Stimulated activated naive CD8-positive, alpha-beta T cell treated with anti-CD3 and anti-CD28 coated beads, Interleukin-15, Interleukin-2, amounts not matched to agents 100 ng/mL and 50 ng/mL, for 24 hours (primary cell): ENCODE measurements at regions not wholly inside any gene's neighbourhood (a gene's known extent, or its start where the extent isn't known, plus 50 kb on each side); places are given as distances from the start of the nearest gene placed in this dataset.

Experiments
- H3K27ac Mint-ChIP-seq: one replicate; pipeline ENCODE4 v1.8.0; 2021; ENCODE audit warnings: mild to moderate bottlenecking, mixed read lengths
- H3K27me3 Mint-ChIP-seq: one replicate; pipeline ENCODE4 v1.8.0; 2021; ENCODE audit warnings: mixed read lengths
- H3K36me3 Mint-ChIP-seq: one replicate; pipeline ENCODE4 v1.8.0; 2021; ENCODE audit warnings: low read depth, mixed read lengths
- H3K4me1 Mint-ChIP-seq: one replicate; pipeline ENCODE4 v1.8.0; 2021; ENCODE audit warnings: low read depth, mixed read lengths
- H3K4me3 Mint-ChIP-seq: one replicate; pipeline ENCODE4 v1.8.0; 2021; ENCODE audit warnings: mild to moderate bottlenecking, mixed read lengths
- H3K9me3 Mint-ChIP-seq: one replicate; pipeline ENCODE4 v1.8.0; 2021; ENCODE audit warnings: mixed read lengths

GRCh38 chr7:13151978-13152377 lies 464.5 kb downstream of the ARL4A start:
- no peaks in the 10 kb centered on the region for H3K36me3 Mint-ChIP-seq
- no peaks in the 10 kb centered on the region for H3K4me1 Mint-ChIP-seq
- no peak overlapping the region for H3K27ac Mint-ChIP-seq
- no peaks in the 10 kb centered on the region for H3K27me3 Mint-ChIP-seq
- H3K9me3 Mint-ChIP-seq = no peaks in the 10 kb centered on the region
- no peak overlapping the region for H3K4me3 Mint-ChIP-seq

DNA sequence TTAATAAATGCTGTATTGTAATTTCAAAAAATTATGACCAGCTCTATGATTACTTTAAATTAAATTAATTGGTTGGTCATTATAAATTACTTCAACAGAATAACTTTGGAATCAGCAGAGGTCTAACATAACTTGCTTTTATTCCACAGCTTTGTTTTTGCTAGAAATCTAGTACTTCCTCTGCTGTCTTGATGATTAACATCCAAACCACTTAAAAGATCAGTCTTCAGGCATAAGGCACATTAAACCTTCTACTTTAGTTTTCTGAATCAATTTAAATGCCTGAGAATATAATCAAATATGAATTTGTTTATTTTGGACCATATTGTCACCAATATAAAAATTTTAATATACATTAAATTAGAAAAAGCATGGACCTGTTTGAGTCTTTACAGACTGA lies 465.3 kb downstream of the ARL4A start:
- no peaks in the 10 kb centered on the region for H3K27me3 Mint-ChIP-seq
- no peaks in the 10 kb centered on the region for H3K4me1 Mint-ChIP-seq
- no peak overlapping the region for H3K27ac Mint-ChIP-seq
- H3K36me3 Mint-ChIP-seq = no peaks in the 10 kb centered on the region
- no peaks in the 10 kb centered on the region for H3K9me3 Mint-ChIP-seq
- H3K4me3 Mint-ChIP-seq = no peak overlapping the region

DNA sequence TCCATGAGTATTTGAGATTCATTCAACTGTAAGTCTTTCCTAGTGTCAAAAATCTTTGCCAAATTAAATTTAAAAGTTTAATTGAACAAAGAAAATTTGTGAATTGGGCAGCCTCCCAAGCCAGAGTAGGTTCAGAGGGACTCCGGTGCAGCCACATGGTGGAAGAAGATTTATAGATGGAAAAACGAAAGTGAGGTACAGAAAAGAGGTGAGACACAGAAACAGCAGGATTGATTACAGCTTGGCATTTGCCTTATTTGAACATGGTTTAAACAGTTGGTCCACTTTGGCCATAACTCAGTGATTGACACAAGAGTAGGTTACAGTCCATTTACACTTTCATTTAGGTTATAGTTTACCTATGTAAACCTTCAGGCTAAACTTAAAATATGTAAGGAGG lies 465.8 kb downstream of the ARL4A start:
- Mint-ChIP-seq H3K4me3 (no peak overlapping the region), H3K27me3 (no peaks in the 10 kb centered on the region), H3K9me3 (no peaks in the 10 kb centered on the region), H3K27ac (no peak overlapping the region), H3K4me1 (no peaks in the 10 kb centered on the region), H3K36me3 (no peaks in the 10 kb centered on the region)

DNA sequence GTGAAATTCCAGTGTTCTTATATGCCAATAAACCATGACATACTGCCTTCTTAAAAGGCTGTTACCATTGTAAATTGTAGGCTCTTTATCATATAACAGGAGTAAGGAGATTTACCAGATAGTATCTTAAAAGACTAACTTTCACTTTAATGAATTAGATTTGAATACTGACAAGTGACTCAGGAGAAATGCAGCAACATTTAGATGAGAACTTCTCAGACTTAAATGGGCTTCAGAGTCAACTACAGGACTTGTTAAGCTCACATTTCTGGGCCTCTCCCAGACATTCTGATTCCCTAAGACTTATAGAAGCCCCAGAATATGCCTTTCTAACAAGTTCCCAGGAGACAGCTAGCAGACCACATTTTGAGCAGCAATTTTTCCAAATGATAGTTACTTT lies 466.3 kb downstream of the ARL4A start:
- Mint-ChIP-seq H3K4me3 (no peak overlapping the region), H3K4me1 (no peaks in the 10 kb centered on the region), H3K36me3 (no peaks in the 10 kb centered on the region), H3K27me3 (no peaks in the 10 kb centered on the region), H3K9me3 (no peaks in the 10 kb centered on the region), H3K27ac (no peak overlapping the region)

GRCh38 chr7:13155188-13155587 lies 467.8 kb downstream of the ARL4A start:
- Mint-ChIP-seq H3K4me3 (no peak overlapping the region), H3K9me3 (no peaks in the 10 kb centered on the region), H3K27me3 (no peaks in the 10 kb centered on the region), H3K27ac (no peak overlapping the region), H3K36me3 (no peaks in the 10 kb centered on the region), H3K4me1 (no peaks in the 10 kb centered on the region)

DNA sequence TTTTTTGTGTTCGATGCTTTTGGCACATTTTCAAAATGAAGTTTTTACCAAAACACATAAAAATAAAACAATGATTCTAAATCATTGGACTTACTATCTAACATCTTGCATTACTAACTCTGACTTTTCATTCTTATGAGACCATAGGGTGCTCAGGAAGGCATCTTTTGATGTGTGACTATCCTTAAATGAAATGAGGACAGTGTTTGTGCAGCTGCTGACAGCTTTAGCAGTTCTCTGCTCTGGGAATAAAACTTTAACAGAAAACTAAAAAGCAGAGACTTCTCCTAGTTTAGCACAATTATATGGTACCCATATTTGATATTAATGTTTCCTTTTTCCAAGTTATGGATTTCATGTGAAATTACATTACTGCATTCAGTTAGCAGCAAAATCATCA lies 471.6 kb downstream of the ARL4A start:
- no peaks in the 10 kb centered on the region for H3K27me3 Mint-ChIP-seq
- no peak overlapping the region for H3K27ac Mint-ChIP-seq
- no peaks in the 10 kb centered on the region for H3K4me1 Mint-ChIP-seq
- no peaks in the 10 kb centered on the region for H3K9me3 Mint-ChIP-seq
- H3K4me3 Mint-ChIP-seq = no peak overlapping the region
- no peaks in the 10 kb centered on the region for H3K36me3 Mint-ChIP-seq

DNA sequence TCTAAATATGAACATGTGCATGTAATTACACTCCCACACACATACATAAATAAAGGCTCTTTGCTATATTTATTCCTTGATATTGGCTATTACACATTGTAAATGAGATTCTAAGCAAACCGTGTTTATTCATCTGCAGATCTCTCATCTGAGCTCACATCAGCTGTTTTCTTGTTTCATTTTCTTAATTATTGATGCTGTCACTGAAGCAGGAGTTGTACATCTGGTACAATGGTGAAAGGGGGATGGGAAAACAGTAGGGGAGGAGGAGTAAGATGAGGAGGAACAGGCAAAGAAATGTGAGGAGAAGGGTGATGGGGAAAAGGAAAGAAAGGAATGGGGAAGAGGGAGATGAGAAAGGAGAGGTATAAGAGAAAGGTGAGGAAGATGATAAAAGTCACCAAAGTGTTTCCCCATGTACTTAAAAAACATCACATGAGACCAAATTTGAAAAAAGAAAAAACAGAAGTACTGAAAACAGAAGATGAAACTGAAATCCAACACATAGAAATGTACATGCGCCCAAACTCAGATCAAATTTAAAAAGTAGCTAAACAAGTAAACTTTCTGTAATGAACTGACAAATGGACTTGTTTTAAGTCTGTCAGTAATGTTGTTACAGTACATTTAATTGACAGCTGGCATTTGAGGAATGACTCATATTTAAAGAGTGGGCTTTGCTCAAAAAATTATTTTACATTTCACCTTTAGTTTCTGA lies 472.2 kb downstream of the ARL4A start:
- Mint-ChIP-seq H3K36me3 (no peaks in the 10 kb centered on the region), H3K4me3 (no peak overlapping the region), H3K27ac (no peak overlapping the region), H3K27me3 (peaks cover 5% of the 10 kb centered on the region), H3K4me1 (no peaks in the 10 kb centered on the region), H3K9me3 (no peaks in the 10 kb centered on the region)

DNA sequence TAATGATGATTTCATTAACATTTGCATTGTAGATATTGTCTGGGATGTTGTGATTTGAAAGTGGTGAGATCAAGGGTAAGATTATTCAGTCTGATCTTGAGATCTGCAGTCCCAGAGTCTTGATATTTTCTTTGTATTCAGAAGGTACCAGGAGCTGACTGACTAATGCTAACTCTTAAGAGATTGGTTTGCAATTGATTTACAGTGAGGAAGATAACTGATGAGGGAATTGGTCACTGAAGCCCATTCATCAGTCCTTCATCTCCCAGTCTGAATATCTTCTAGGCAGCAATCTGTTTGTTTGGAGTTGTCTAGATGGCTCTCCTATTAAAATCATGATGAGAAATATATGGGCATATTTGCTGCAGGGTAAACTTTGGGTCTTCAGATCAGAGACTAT lies 473.7 kb downstream of the ARL4A start:
- H3K4me3 Mint-ChIP-seq = no peak overlapping the region
- H3K9me3 Mint-ChIP-seq = no peaks in the 10 kb centered on the region
- no peaks in the 10 kb centered on the region for H3K4me1 Mint-ChIP-seq
- no peak overlapping the region for H3K27ac Mint-ChIP-seq
- peaks cover 15% of the 10 kb centered on the region for H3K27me3 Mint-ChIP-seq
- no peaks in the 10 kb centered on the region for H3K36me3 Mint-ChIP-seq

DNA sequence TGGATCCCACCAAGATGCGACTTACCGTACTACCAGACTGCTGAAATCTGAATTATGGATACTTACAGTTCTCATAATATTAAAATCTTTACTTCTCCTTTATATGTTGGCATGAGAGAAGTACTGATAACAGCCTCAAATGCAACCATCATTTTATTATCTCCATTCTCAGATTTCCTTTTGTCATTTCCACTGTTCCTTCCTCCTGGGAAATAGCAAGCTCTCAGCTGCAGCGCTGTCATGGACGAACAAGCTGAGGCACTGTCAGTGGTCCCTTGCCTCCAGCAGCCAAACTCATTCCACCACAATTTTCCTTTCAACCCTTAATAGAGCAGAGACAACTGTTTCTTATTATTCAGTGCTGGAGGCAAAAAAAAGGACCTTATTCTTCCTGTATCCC lies 478.4 kb downstream of the ARL4A start:
- Mint-ChIP-seq H3K27me3 (peaks cover 18% of the 10 kb centered on the region), H3K4me3 (no peak overlapping the region), H3K27ac (no peak overlapping the region), H3K9me3 (no peaks in the 10 kb centered on the region), H3K36me3 (no peaks in the 10 kb centered on the region), H3K4me1 (no peaks in the 10 kb centered on the region)

- Mint-ChIP-seq H3K27ac (no peak overlapping the region), H3K36me3 (no peaks in the 10 kb centered on the region), H3K9me3 (no peaks in the 10 kb centered on the region), H3K4me3 (no peak overlapping the region), H3K27me3 (peaks cover 18% of the 10 kb centered on the region), H3K4me1 (no peaks in the 10 kb centered on the region)
Observed at GRCh38 chr7:13166801-13167200, 479.4 kb downstream of the ARL4A start.

- H3K27me3 Mint-ChIP-seq = peaks cover 16% of the 10 kb centered on the region
- no peaks in the 10 kb centered on the region for H3K9me3 Mint-ChIP-seq
- H3K27ac Mint-ChIP-seq = no peak overlapping the region
- no peak overlapping the region for H3K4me3 Mint-ChIP-seq
- no peaks in the 10 kb centered on the region for H3K36me3 Mint-ChIP-seq
- no peaks in the 10 kb centered on the region for H3K4me1 Mint-ChIP-seq
Observed at GRCh38 chr7:13169356-13169755, 481.9 kb downstream of the ARL4A start.

DNA sequence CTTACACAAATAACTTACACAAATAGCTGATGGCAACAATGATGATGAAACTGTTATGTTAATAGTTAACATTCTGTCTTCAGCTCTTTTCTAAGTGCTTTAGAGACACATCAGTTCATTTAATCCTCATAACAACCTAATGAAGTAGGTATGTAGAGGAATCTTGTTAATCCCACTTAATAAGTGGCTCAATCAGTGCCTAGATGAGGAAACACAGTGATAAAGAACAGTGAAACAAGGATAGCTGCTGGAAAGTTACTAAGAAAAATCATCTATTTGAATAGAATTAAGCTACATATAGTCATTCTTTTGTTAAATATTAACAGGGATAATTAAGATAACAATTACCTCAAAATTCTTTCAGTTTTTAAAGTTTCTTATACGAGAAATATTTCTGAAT lies 487.6 kb downstream of the ARL4A start:
- H3K9me3 Mint-ChIP-seq = no peaks in the 10 kb centered on the region
- H3K4me3 Mint-ChIP-seq = no peak overlapping the region
- H3K4me1 Mint-ChIP-seq = no peaks in the 10 kb centered on the region
- no peaks in the 10 kb centered on the region for H3K36me3 Mint-ChIP-seq
- no peak overlapping the region for H3K27ac Mint-ChIP-seq
- peaks cover 12% of the 10 kb centered on the region for H3K27me3 Mint-ChIP-seq

- H3K36me3 Mint-ChIP-seq = no peaks in the 10 kb centered on the region
- no peaks in the 10 kb centered on the region for H3K9me3 Mint-ChIP-seq
- no peaks in the 10 kb centered on the region for H3K4me1 Mint-ChIP-seq
- H3K4me3 Mint-ChIP-seq = no peak overlapping the region
- peaks cover 19% of the 10 kb centered on the region for H3K27me3 Mint-ChIP-seq
- no peak overlapping the region for H3K27ac Mint-ChIP-seq
Observed at GRCh38 chr7:13179011-13179582, 491.7 kb downstream of the ARL4A start.

DNA sequence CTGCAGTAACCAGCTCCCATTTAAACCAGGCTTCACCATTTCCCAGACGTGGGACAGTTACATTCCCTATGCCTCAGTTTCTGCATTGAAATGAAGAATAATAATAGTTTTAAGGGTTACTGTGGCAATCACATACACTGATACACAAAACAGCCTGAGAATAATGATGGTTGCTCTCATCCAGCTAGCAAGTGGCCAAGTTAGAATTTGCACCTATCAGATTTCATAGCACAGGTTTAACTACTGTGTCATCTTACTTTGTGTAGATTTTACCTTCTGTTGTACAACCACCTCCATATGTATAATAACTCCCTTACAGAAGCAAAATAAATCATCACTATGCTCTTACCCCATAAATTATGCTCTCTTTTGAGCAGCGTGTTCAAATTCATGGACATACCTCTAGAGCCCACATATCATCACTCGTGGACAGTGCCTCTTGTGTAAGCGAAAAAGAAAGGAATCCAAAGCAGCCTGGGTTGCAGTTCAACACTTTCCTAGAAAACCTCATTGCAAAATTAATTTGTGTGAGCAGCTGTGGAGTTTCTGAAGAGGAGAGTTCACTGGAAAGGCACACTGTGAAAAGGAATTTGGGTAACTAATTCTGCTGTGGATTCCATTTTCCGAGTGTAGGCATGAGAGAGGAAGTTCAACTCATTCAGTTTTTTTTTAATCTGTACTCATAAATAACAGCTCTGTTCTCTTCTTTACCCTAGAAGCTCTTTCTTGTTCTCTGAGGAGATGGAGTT lies 492.5 kb downstream of the ARL4A start:
- Mint-ChIP-seq H3K27me3 (peaks cover 19% of the 10 kb centered on the region), H3K36me3 (no peaks in the 10 kb centered on the region), H3K4me1 (no peaks in the 10 kb centered on the region), H3K9me3 (no peaks in the 10 kb centered on the region), H3K4me3 (no peak overlapping the region), H3K27ac (no peak overlapping the region)

DNA sequence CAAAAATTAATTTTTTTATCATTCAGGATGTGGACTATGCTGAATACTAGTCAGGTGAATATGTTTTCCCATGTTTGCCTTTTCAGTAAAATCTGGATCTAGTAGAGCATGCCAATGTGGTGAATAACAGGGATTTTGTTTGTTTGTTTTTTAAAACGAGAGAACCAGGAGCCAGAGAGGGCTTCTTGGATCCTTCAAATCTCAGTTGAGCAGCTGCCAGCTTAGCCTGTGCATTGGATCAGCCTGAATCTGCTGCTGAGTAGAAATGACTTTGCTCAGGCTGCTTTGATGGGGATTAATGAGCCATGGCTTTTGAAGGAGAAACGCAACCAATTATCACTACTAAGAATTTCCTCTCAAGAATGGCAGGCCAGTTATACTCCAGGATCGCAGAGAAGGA lies 493.8 kb downstream of the ARL4A start:
- H3K9me3 Mint-ChIP-seq = no peaks in the 10 kb centered on the region
- no peak overlapping the region for H3K27ac Mint-ChIP-seq
- H3K4me1 Mint-ChIP-seq = no peaks in the 10 kb centered on the region
- H3K4me3 Mint-ChIP-seq = no peak overlapping the region
- peaks cover 19% of the 10 kb centered on the region for H3K27me3 Mint-ChIP-seq
- H3K36me3 Mint-ChIP-seq = no peaks in the 10 kb centered on the region
